Osteoblast (primary cell): ENCODE measurements at regions not wholly inside any gene's neighbourhood (a gene's known extent, or its start where the extent isn't known, plus 50 kb on each side); places are given as distances from the start of the nearest gene placed in this dataset.
A peak's percentile ranks its signal among the peaks of the same experiment; 100 is the strongest.

ENCODE experiments used
- DNase-seq: peaks from one replicate; pipeline ENCODE4 v3.0.0; 2011; ENCODE audit warnings: low spot score, mixed read lengths; ENCODE audit not compliant: insufficient read length; ENCODE audit errors: missing footprints
- H2AFZ ChIP-seq: 2 replicates; pipeline ENCODE4 v1.6.0; 2011; ENCODE audit warnings: mild to moderate bottlenecking, low read length
- H3K27ac ChIP-seq: 2 replicates; pipeline ENCODE4 v1.5.1; 2011; ENCODE audit warnings: mild to moderate bottlenecking, low read depth, low read length, moderate library complexity
- H3K27me3 ChIP-seq: 2 replicates; pipeline ENCODE4 v1.6.0; 2012; ENCODE audit warnings: mild to moderate bottlenecking, control low read depth, inconsistent platforms, low read length, moderate library complexity; ENCODE audit not compliant: insufficient read depth
- H3K36me3 ChIP-seq: 2 replicates; pipeline ENCODE4 v1.5.1; 2011; ENCODE audit warnings: mild to moderate bottlenecking, low read length, control low read depth, moderate library complexity; ENCODE audit not compliant: insufficient read depth
- H3K4me1 ChIP-seq: 2 replicates; pipeline ENCODE4 v1.5.1; 2011; ENCODE audit warnings: mild to moderate bottlenecking, low read length, control low read depth, moderate library complexity; ENCODE audit not compliant: insufficient read depth
- H3K4me2 ChIP-seq: 2 replicates; pipeline ENCODE4 v1.6.0; 2011; ENCODE audit warnings: mild to moderate bottlenecking, low read length; ENCODE audit not compliant: insufficient read depth
- H3K4me3 ChIP-seq: fragments of 200-600 bp; sonication (generic); 3 replicates; pipeline ENCODE4 v1.5.1; 2012; ENCODE audit warnings: mild to moderate bottlenecking, low read length, inconsistent platforms; ENCODE audit not compliant: insufficient read depth
- H3K79me2 ChIP-seq: 2 replicates; pipeline ENCODE4 v1.6.0; 2012; ENCODE audit warnings: mild to moderate bottlenecking, low read length, control low read depth, inconsistent platforms; ENCODE audit not compliant: insufficient read depth
- H3K9me3 ChIP-seq: 2 replicates; pipeline ENCODE4 v1.5.1; 2011; ENCODE audit warnings: low read depth, low read length, control low read depth
- H4K20me1 ChIP-seq: 2 replicates; pipeline ENCODE4 v1.6.0; 2012; ENCODE audit warnings: mild to moderate bottlenecking, low read length, control low read depth; ENCODE audit not compliant: insufficient read depth
- CTCF ChIP-seq: IDR thresholded peaks from 2 replicates; pipeline ENCODE4 v1.5.1; 2011; ENCODE audit warnings: mild to moderate bottlenecking, low read depth, low read length, moderate library complexity; ENCODE audit errors: extremely low read depth

GRCh38 chr10:75314570-75314969, 78.8 kb upstream of the COMTD1 start:
- DNase-seq: no peak
- H3K4me3 ChIP-seq: no peak overlapping the region
- no peak for TF ChIP-seq CTCF
- H2AFZ ChIP-seq: no peak overlapping the region
- H3K4me1 ChIP-seq: no peaks in the 10 kb centered on the region
- no peaks in the 10 kb centered on the region for H3K36me3 ChIP-seq
- H3K9me3 ChIP-seq: no peaks in the 10 kb centered on the region
- no peaks in the 10 kb centered on the region for H4K20me1 ChIP-seq
- peaks cover 2% of the 10 kb centered on the region for H3K27me3 ChIP-seq
- no peak overlapping the region for H3K4me2 ChIP-seq
- no peak overlapping the region for H3K27ac ChIP-seq
- no peaks in the 10 kb centered on the region for H3K79me2 ChIP-seq

GRCh38 chr10:75312440-75312839, 76.7 kb upstream of the COMTD1 start:
- H3K27ac ChIP-seq: no peak overlapping the region
- no peak for TF ChIP-seq CTCF
- no peaks in the 10 kb centered on the region for H3K4me1 ChIP-seq

GRCh38 chr10:75305675-75306074, 69.9 kb upstream of the COMTD1 start:
- Histone ChIP-seq H3K79me2 (no peaks in the 10 kb centered on the region), H3K27me3 (no peaks in the 10 kb centered on the region), H3K4me1 (peaks cover 3% of the 10 kb centered on the region), H3K36me3 (no peaks in the 10 kb centered on the region), H3K4me3 (no peak overlapping the region), H4K20me1 (no peaks in the 10 kb centered on the region), H3K9me3 (no peaks in the 10 kb centered on the region), H3K27ac (no peak overlapping the region), H2AFZ (no peak overlapping the region), H3K4me2 (no peak overlapping the region)
- no peak for DNase-seq
- no peak for TF ChIP-seq CTCF

More at GRCh38 chr10:75312440-75312839, 76.7 kb upstream of the COMTD1 start:
- Histone ChIP-seq H3K9me3 (no peaks in the 10 kb centered on the region), H3K36me3 (no peaks in the 10 kb centered on the region), H4K20me1 (no peaks in the 10 kb centered on the region), H3K27me3 (no peaks in the 10 kb centered on the region), H3K79me2 (no peaks in the 10 kb centered on the region), H2AFZ (no peak overlapping the region), H3K4me3 (no peak overlapping the region), H3K4me2 (no peak overlapping the region)
- DNase-seq: no peak

- Histone ChIP-seq H3K79me2 (no peaks in the 10 kb centered on the region), H3K4me2 (no peak overlapping the region), H4K20me1 (no peaks in the 10 kb centered on the region), H3K36me3 (no peaks in the 10 kb centered on the region), H3K27ac (peak overlapping the region; percentile 72), H2AFZ (no peak overlapping the region), H3K4me3 (no peak overlapping the region), H3K9me3 (no peaks in the 10 kb centered on the region), H3K4me1 (peaks cover 3% of the 10 kb centered on the region), H3K27me3 (no peaks in the 10 kb centered on the region)
- DNase-seq: no peak
- TF ChIP-seq CTCF: no peak
Measured at GRCh38 chr10:75304741-75305390, 69.1 kb upstream of the COMTD1 start.
